Activated T-helper 9 cell treated with anti-CD3 and anti-CD28 coated beads, Interleukin-2, amount 50 U/mL, for 16 hours (primary cell): ENCODE measurements at regions not wholly inside any gene's neighbourhood (a gene's known extent, or its start where the extent isn't known, plus 50 kb on each side); places are given as distances from the start of the nearest gene placed in this dataset.

Experiments
- DNase-seq: peaks from one replicate; pipeline ENCODE4 v3.0.0-alpha.2; 2020; ENCODE audit warnings: low read depth

DNA sequence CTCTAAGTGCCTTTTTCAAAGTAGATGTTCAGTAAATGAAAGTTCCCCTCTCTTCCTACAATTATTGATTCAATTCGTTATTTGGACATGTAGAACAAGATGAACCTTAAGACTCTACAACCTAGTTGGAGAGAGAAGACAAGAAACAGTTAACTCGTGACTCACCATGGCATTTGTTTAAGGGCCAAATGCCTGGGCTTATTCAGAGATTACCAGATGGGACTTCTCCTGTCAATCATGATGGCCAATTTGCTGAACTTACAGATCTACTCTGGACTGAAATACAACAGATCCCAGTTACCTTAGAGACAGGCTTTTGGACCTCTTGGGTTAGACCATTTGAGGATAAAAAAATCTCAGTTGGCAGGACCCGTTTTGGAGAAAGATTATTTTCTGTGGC lies 93.5 kb downstream of the C1orf94 start:
- no peak for DNase-seq

DNA sequence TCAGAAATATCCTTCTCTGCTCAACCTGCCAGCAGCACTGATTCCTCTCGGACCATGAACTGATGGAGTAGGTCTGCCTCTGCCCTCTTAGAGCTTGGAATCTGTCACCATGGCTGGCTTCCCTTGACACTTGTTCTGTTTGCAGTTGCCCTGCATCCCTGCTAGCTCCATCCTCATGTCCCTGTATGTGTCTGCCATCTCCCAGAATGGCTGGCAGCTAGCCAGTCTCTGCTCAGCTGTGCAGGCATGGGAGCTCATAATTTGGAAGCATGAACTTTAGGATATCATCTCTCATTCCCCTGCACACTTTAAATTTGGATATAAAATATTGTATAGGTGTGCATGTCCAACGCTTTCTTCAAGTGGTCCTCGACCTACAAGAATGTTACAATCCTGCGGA lies 95.4 kb downstream of the C1orf94 start:
- DNase-seq, result no peak

DNA sequence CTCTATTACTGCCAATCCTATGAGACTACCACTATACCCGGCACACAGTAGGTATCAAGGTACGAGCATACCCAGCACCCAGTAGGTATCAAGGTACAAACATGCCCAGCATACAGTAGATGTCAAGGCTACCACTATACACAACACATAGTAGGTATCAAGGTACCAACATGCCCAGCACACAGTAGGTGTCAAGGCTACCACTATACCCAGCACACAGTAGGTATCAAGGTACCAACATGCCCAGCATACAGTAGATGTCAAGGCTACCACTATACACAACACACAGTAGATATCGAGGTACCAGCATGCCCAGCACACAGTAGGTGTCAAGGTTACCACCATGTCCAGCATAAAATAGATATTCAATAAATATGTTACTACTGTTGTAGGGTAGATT lies 98.4 kb downstream of the C1orf94 start:
- no peak for DNase-seq

DNA sequence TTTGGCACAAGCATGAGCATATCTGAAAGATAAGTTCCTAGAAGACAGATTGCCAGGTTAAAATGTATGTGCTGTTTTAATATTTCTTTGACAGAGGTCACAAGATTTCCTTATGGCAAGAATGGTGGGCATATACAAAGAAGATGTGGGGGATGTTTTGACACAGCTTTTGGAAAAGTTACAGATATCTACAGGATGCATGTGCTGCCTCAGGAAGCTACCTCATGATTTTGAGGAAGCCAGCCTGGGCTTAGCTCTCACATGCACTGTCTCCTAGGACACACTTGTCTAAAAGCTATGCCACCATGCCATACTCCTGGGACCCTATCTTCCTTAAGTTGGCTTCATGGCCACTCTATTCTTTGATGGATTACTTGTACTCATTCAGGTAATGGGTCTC lies 99.9 kb downstream of the C1orf94 start:
- DNase-seq, result no peak

DNA sequence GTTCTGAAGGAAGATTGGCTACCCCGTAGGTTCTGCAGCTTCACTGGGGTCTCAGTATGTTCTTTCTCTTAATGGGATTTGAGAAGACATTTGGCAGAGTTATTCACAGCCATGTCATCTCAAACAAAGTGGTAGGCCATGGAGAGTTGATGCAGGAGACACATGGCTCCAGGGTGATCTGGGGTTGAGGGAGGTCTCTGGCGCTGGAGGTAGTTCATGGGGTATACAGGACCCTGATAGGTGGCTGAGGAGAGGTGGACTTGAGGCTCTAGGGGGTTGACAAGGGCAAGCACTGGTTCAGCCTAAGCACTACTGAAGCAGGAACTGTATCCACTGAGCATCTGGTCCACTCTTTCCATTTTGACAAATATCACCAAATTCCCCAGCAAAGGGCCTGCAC lies 100.4 kb downstream of the C1orf94 start:
- no peak for DNase-seq

DNA sequence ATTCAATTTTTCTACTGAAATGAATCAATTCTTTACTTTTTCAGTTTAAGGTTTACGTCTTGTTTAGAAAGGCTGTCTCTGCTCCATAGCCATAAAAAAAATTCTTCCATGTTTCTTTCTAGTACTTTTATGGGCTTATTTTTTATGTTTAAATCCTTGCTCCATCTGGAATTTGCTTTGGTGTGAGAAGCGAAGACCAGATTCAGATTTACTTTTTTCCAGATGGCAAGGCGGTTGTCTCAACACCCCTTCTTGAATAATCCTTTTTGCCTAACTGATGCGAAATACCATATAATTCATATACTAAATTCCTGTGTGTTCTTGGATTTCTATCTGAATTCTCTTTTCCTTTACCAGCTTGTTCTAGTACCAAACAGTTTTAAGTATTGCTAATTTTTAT lies 101.5 kb downstream of the C1orf94 start:
- DNase-seq, result no peak

DNA sequence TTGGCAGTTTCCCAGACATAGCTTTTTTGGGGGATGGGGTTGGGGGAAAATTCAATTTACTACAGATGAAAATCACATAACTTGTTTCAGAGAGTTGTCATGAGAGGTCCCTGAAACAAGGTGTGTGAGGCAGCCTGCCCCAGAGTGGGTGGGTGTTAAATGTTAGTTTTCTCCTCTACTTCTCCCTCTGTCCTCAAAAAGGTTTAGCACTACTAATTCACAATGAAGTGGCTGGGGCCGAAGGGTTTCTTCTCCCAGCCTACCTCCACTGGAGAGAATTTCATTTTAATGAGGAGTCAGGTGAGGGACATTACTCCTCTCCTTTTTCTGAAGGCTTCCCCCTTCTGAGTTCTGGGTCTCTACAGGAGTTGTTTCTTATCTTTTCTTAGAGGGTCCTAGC lies 103.3 kb downstream of the C1orf94 start:
- no peak for DNase-seq

DNA sequence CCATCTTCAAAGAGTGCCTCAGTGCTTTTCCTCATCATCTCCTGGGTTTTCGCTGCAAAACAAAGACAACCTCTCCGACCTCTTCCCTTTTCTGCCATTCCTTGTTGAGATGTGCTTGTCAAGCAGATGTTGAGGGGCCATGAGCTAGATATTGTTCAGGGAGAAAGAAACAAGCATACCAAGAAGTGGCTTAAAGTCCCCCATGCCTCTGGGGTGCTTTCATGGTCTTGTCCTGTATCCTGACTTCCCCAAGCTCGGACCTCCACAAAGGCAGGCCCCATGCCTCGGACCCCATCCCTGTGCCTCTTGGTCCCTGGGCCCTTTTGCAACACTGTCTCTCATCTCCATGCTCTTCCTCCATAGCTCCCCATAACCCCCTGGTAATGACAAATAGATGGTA lies 103.8 kb downstream of the C1orf94 start:
- no peak for DNase-seq

DNA sequence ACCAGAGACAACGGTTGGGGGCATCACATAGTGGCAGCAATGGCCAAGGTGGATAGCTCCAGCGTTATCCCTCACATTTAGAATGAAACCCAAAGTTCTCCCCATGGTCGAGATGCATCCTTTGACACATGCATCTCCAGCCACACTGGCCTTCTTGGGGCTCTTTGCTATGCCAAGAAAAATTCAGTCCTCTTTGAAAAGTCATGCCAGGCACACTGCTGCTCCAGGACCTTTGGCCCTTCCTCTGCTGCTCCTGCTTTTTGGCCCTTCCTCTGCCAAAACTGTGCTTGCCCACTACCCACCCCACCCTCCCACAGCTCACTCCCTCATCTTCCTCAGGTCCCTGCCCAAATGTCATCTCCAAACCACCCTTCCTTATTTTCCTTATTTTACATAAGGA lies 106.4 kb downstream of the C1orf94 start:
- no peak for DNase-seq

DNA sequence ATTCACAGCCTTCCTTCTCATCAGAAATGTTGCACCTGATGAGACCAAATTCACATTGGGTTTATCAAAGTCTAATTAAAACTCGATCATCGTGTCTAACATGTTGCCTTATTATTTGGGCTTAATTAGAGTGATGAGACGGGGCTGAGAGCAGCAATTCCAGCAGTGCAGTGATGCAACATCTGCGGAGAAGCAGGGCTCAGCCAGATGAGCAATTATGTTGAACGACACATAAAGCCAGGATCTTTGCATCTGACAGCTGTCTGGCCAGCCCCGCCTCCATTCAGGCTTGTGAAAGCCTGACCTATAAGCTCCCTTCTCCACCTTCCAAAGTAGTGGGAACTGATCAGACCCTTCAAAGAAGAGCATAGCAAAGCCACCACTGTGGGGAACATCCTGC lies 109.8 kb downstream of the C1orf94 start:
- no peak for DNase-seq

DNA sequence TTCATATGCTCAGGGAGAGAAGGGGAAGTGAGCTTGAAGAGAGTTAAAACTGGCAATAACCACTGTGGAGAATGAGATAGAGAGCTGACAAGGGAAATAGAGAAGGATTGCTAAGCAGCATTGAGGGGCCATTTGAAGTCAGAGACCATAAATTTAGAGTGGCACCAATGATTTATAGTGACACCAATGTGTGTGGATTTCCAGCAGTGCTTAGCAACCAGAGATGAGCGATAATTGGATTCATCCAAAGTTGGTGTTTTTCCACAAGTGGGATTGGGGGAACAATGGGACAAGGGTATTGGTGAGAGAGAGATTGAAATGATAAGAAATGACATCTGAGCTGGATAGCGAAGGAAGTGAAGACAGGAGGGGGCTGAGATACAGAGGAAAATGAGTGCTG lies 114.1 kb downstream of the C1orf94 start:
- DNase-seq, result no peak

DNA sequence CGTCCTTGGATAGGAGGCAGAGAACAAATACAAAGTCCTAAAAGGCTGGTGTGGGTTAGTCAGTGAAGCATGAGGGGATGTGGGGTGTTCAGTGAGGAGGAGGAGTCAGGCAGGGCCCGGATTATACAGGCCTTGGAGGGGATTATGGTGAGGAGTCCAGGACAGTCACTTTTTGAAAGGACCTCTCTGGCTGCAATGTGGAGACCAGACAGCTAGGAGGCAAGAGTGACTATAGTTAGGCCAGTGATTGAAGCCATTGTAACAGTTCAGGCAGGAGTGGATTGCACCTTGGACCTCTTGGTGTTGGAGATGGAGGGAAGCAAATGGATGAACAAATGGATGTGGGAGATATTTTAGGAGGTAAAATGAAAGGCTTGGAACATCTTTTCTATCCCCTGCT lies 115.8 kb downstream of the C1orf94 start:
- DNase-seq, result no peak

DNA sequence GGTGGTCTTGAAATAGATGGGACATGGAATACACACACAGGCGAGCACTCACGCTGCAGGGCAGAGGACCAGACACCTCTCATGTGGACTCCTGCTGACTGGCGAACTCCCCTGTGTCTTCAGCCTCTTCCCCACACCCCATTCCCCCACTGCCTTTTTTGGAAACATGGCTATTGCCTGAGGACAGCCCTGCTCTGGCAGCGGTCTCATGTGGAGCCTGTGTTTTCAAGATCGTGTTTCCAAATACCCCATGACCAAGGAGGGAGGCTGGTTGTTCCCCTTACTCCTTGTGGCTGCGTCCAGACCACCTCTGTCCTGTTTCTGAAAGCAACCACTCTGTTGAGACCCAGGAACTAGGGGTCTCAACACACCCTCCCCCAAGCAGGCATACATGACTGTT lies 119.4 kb downstream of the C1orf94 start:
- DNase-seq, result no peak

DNA sequence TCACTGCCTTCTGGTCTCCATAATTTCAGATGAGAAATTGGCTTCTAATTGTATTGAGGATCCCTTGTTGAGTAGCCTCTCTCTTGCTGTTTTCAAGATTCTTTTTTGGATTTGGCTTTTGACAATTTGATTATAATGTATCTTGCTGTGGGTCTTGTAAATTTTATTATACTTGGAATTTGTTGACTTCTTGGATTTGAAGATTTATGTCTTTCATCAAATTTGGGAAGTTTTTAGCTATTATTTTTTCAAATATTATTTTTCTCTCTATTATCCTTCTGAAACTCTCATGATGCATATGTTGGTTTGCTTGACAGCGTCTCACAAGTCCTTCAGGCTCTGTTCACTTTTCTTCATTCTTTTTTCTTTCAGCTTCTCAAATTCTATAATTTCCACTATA lies 126.1 kb downstream of the C1orf94 start:
- DNase-seq, result no peak

DNA sequence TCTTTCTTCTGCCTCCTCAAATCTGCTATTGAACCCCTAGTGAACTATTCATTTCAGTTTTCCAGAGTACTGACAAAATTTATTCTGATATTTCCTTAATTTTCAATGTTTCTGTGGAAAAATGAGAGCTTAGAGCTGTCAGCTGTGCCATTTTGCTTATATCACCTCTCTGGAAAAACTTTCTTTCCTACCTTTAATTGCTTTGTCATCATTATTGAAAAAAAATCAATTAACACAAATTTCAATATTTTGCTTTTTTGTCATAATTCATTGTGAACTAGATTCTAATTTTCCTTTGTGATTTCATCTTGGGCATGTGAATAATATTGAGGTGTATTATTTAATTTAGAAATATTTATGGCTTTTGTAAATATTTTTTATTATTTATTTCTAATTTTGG lies 126.5 kb downstream of the C1orf94 start:
- no peak for DNase-seq

DNA sequence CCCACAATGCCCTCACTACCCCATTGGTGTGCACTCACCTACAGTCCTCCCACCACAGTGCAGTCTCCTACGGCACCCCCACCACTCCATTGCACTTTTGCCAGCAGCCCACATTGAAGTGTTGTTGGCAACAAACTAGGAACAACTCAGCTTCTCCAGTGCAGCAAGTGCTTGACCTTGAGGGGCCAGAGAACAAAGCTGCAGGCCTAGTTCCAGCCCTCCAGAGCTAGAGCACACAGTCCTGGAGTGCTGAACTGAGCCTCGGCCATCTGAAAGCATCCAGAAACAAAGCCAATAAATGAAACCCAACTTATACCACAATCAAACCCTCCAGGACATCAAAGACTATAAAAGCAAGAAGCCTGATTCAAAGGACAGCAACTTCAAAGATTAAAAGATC lies 129.9 kb downstream of the C1orf94 start:
- DNase-seq, result no peak

DNA sequence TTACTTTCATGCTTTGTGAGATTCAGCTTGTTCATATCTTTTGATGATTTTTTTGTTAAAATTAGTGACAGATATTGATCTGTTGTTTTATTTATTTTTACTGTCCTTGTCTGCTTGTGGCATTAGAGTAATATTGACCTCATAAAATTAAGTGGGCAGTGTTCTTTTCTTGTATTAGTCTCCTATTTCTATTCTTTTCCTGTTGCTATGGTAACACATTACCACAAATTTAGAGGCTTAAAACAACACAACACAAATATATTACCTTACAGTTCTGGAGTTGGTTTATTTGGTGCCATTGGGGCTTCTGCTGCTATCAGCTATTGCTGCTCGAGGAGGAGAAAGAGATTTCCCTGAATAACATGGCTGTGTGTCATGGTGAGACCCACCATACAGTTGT lies 135.7 kb downstream of the C1orf94 start:
- DNase-seq, result no peak

DNA sequence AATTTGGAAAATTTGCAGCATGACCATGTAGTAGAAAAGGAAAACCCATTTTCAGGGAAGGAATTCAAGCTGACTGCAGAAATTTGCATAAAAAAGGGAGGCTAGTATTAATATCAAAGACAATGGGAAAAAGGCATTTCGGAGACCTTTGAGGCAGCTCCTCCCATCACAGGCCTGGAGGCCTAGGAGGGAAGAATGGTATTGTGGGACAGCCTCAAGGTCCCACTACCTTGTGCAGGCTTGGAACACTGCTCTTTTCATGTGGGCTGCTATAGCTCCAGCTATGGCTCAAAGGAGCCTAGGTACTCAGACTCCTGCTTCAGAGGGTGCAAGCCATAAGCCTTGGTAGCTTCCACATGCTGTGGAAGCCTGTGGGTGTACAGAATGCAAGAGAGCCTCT lies 139.3 kb downstream of the C1orf94 start:
- no peak for DNase-seq

DNA sequence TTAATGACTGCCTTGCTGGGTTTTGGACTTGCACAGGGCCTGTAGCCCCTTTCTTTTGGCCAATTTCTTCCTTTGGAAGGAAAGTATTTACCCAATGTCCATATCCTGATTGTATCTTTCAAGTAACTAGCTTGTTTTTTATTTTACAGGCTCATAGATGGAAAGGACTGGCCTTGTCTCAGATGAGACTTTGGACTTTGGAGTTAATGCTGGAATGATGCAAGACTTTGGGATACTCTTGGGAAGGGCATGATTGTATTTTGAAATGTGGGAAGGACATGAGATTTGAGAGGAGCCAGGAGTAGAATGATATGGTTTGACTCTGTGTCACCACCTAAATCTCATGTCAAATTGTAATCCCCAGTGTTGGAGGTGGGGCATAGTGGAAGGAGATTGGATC lies 140.1 kb downstream of the C1orf94 start:
- no peak for DNase-seq

DNA sequence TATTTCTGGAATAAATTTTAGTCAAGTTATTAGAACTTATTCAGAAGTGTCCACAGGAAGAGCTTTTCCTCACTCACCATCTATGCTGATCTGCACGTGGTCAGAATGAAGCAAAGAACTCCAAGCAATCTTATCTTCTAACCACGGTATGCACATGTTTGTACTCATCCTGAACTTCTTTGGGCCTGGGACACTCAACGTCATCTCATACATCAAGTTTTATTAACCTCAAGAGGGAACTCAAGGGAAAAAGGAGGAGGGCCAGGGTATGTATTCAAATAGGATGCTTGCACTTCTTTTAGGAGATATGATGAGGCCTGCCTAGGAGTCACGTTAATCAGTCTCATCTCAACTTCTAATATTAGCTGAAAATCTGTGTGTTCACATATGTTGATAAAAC lies 142.5 kb downstream of the C1orf94 start:
- DNase-seq, result no peak

DNA sequence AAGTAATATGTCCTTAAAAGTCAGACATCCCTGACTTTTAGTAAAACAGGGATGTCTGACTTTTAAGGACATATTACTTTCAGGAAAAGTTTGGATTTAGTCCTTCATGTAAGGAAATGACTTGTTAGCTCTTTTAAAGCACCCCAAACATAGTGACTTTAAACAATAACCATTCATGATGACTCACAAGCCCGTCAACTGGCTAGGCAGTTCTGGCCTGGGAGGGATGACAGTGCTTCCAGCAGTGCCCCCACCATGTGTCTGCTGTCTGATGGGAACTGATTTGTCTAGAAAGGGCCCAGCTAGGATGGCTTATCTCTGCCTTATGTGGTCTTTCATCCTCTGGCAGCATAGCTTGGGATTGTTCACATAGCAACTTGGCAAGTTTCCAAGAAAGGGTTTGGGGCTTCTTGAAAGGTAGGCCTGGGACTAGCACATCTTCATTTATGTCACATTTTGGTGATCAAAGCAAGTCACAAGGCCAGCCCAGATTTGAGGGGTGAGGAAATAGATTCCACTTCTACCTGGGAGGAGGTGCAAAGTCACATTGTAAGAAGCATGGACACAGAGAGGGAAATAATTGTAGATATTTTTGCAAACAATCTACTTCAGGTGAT lies 143.5 kb downstream of the C1orf94 start:
- no peak for DNase-seq

DNA sequence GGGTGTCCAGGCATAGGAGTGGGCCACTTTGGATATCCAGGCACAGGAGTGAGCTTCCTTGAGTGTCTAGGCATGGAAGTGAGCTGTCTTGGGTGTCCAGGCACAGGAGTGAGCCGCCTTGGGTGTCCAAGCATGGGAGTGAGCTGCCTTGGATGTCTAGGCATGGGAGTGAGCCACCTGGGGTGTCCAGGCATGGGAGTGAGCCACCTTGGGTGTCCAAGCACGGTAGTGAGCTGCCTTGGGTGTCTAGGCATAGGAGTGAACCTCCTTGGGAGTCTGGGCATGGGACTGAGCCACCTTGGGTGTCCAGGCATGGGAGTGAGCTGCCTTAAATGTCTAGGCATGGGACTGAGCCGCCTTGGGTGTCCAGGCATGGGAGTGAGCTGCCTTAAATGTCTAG lies 146.3 kb downstream of the C1orf94 start:
- no peak for DNase-seq

DNA sequence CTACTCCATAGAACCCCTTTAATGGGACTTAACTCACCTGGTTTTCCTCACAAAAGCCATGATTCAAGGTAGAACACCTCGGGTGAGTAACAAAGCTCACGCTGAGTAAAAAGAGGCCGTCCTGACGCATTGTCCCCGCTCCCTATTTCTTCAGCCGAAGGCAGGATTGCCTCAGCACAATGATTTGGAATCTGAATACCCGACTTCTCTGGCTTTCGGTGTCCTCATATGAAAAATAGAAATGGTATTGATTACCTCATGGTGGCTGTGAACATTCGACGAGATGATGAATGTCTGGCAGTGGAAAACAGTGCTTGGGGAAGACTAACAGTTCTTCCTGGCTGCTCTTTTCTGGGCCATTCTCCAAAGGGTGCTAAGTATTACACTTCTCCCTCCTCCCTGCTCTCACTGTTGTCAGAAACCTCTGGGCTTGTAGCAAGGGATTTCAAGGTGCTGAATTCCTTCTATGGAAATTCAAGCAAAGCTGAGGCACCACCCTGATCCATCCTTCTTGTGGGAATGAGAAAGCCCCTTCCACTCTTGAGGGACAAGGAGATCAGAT lies 148.3 kb downstream of the C1orf94 start:
- no peak for DNase-seq

DNA sequence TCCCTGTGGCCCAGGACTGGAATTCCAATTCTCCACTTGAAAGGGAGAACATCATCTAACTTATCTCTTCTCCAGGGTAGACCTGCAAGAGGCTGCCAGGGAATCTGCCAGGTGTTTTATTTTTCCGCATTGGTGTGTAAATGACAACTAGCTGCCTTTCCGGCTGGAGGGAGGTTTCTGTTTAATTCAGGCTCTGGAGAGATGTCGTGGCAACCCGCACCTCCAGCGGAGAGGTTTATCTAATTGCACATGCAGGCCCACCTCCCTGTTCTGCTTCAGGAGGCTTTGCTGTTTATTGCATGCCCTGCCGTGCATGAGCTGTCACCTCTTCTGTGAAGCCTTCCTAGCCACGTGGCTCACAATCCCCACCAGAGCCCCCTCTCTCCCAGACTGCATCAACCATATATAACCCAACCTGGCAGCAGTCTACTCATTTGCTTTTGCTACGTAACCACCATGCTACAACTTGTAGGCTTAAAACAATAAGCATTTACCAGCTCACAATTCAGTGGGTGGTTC lies 151.6 kb downstream of the C1orf94 start:
- DNase-seq, result no peak
